Fibroblast of villous mesenchyme (primary cell): ENCODE measurements at regions not wholly inside any gene's neighbourhood (a gene's known extent, or its start where the extent isn't known, plus 50 kb on each side); places are given as distances from the start of the nearest gene placed in this dataset.

Experiments used
- DNase-seq: peaks from one replicate; pipeline ENCODE4 v3.0.0-alpha.2; 2010; ENCODE audit warnings: low read depth
- H3K4me3 ChIP-seq: 2 replicates; pipeline ENCODE4 v1.5.1; 2011; ENCODE audit warnings: low read depth, mild to moderate bottlenecking, low read length
- TF ChIP-seq, protein P1 (sequence below): IDR thresholded peaks from 2 replicates; pipeline ENCODE4 v1.5.1; 2012; ENCODE audit warnings: low read depth, mild to moderate bottlenecking, low read length; ENCODE audit not compliant: insufficient read depth

- no peak for DNase-seq
- TF ChIP-seq, protein P1, sequence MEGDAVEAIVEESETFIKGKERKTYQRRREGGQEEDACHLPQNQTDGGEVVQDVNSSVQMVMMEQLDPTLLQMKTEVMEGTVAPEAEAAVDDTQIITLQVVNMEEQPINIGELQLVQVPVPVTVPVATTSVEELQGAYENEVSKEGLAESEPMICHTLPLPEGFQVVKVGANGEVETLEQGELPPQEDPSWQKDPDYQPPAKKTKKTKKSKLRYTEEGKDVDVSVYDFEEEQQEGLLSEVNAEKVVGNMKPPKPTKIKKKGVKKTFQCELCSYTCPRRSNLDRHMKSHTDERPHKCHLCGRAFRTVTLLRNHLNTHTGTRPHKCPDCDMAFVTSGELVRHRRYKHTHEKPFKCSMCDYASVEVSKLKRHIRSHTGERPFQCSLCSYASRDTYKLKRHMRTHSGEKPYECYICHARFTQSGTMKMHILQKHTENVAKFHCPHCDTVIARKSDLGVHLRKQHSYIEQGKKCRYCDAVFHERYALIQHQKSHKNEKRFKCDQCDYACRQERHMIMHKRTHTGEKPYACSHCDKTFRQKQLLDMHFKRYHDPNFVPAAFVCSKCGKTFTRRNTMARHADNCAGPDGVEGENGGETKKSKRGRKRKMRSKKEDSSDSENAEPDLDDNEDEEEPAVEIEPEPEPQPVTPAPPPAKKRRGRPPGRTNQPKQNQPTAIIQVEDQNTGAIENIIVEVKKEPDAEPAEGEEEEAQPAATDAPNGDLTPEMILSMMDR = no peak
- H3K4me3 ChIP-seq = no peak overlapping the region
Observed at GRCh38 chr9:89912605-89912953, 307.8 kb downstream of the GADD45G start.

GRCh38 chr9:89915187-89915586, 310.4 kb downstream of the GADD45G start:
- no peak for DNase-seq
- TF ChIP-seq, protein P1 = no peak
- H3K4me3 ChIP-seq = no peak overlapping the region

GRCh38 chr9:89916001-89916597, 311.3 kb downstream of the GADD45G start:
- H3K4me3 ChIP-seq = no peak overlapping the region
- no peak for DNase-seq
- TF ChIP-seq, protein P1 = no peak

DNA sequence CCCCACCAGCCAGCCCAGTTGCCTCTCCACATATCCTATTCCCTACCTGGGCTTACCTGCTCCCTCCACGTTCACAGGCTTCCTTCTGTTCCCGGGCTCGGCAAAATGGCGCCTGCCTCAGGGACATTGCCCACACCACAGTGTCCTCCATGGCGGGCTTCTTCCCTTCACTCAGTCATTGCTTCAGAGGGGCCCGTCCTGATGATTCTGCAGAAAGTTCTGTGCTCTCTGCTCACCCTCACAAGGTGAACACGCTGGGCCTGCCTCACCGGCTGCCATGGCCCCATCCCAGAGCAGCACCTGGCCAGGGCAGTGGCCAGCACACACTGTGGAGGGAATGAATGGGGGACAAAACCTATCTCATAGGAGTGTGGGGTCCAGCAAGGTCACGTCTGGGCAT, 313.0 kb downstream of the GADD45G start:
- TF ChIP-seq, protein P1 = no peak
- no peak overlapping the region for H3K4me3 ChIP-seq
- no peak for DNase-seq

DNA sequence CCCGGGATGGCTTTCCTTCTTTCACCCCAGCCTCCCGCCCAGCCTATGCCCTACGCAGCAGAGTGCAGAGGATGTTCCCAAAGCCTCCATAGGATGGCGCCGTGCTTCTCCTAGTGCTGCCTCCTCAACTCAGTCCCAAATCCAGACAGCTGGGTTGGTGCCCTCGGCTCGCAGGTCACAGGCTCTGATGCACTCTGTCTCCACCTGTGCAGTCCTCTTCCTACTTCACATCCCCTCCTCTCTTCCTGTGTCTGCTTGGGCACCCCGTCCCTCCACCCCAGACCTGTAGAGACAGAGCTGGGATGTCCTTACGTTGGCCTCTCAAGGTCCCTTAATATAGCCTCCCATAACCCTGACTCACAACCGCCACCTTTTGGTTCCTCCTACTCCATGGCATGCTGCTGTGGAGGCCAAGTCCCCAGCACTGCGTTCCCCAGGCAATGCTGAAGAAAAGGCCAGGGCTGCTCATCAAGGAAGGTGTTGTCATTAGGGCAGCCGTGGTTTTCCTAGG, 314.4 kb downstream of the GADD45G start:
- no peak overlapping the region for H3K4me3 ChIP-seq
- DNase-seq = peak; percentile 32
- TF ChIP-seq, protein P1 = peak; percentile 33

GRCh38 chr9:89920131-89920530, 315.3 kb downstream of the GADD45G start:
- DNase-seq = no peak
- H3K4me3 ChIP-seq = no peak overlapping the region
- TF ChIP-seq, protein P1 = no peak

DNA sequence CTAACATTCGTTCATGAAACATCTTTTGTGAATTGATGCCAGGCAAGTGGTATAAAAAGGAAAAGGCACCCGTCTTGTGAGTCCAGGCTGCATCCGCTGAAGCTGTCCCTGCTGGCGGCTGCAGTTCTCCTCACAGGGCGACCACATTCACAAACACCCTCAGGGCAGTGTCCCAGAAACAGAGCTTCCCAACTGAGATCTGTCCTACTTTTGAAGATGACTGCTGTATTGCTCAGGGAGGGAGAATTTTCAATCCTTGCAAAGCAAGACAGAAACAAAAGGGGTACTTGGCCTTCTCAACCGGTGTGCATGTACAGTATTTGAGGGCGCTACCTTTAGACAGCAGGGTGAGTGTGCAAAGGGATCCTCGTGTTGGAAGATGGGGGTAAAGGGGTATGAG, 316.1 kb downstream of the GADD45G start:
- TF ChIP-seq, protein P1 = no peak
- no peak overlapping the region for H3K4me3 ChIP-seq
- no peak for DNase-seq
